ENCODE measurements at regions not wholly inside any gene's neighbourhood (a gene's known extent, or its start where the extent isn't known, plus 50 kb on each side); places are given as distances from the start of the nearest gene placed in this dataset.

- TF ChIP-seq CTCF (IDR thresholded peaks at IDR 0.05; ENCODE audit: poor library complexity) (no peak), EZH2 (IDR thresholded peaks at IDR 0.05; ENCODE audit: borderline replicate concordance) (no peak)
Observed at GRCh38 chr3:8204853-8205650, 296.6 kb upstream of the LMCD1 start.
